GM12878 (cell line): ENCODE measurements at regions not wholly inside any gene's neighbourhood (a gene's known extent, or its start where the extent isn't known, plus 50 kb on each side); places are given as distances from the start of the nearest gene placed in this dataset.

Experiments used
- ATAC-seq: fragments of 200-7000 bp; cut with Tn5 transposase; 3 replicates; pipeline ENCODE4 v1.9.1; 2020; ENCODE audit warnings: mild to moderate bottlenecking, moderate library complexity
- BruUV-seq: library from RNA; stranded (reverse); fragments of 400-500 nt; replicated peaks from 2 replicates; lab custom pipeline; 2021; lab: Mats Ljungman, UMichigan
- CTCF ChIA-PET: fragments of 300-600 bp; sonication (Branson Sonifier 250); formaldehyde crosslinking; extraction: SDS; loops from one replicate; lab custom pipeline; 2021; ENCODE audit warnings: inconsistent platforms; lab: Yijun Ruan, JAX
- POLR2A ChIA-PET: fragments of 350-600 bp; formaldehyde crosslinking; extraction: SDS; loops from one replicate; lab custom pipeline; 2021; ENCODE audit warnings: inconsistent platforms; lab: Charles Lee
- RAD21 ChIA-PET: fragments of 300-600 bp; sonication (Branson Sonifier 250); formaldehyde crosslinking; loops from one replicate; lab custom pipeline; 2023; ENCODE audit warnings: antibody characterized with exemption; ENCODE audit not compliant: unreplicated experiment; lab: Charles Lee
- SMC1A ChIA-PET: fragments of 300-600 bp; sonication (Branson Sonifier 250); formaldehyde crosslinking; loops from one replicate; lab custom pipeline; 2023; ENCODE audit not compliant: unreplicated experiment, uncharacterized antibody; lab: Charles Lee
- DNase-seq: peaks from one replicate; pipeline ENCODE4 v3.0.0-alpha.2; 2011; ENCODE audit warnings: low read depth, low spot score
- FAIRE-seq: peaks from 3 replicates; lab custom pipeline; 2011; peaks lifted over from hg19 to GRCh38; lab: Jason Lieb, UNC
- H2AFZ ChIP-seq: 2 replicates; pipeline ENCODE4 v1.6.0; 2011; ENCODE audit warnings: low read depth, low read length, control low read depth; ENCODE audit not compliant: control insufficient read depth
- H3K27ac ChIP-seq: 2 replicates; pipeline ENCODE4 v1.5.1; 2011; ENCODE audit warnings: control low read depth; ENCODE audit not compliant: control insufficient read depth, insufficient read depth
- H3K27me3 ChIP-seq, 2 experiments: replicated peaks in 1 of 2; 2 replicates each; pipeline versions ENCODE4 v1.6.0 to v1.6.1; 2011; ENCODE audit warnings: low read length in 1 of 2; ENCODE audit not compliant: control insufficient read depth in 2 of 2, insufficient read depth in 2 of 2
- H3K36me3 ChIP-seq, 2 experiments: 2 replicates each; pipeline ENCODE4 v1.5.1; 2011; ENCODE audit warnings: low read length in 1 of 2; ENCODE audit not compliant: control insufficient read depth in 2 of 2, insufficient read depth in 2 of 2
- H3K4me1 ChIP-seq: 2 replicates; pipeline ENCODE4 v1.6.1; 2011; ENCODE audit warnings: mild to moderate bottlenecking, low read length, moderate library complexity, mixed read lengths; ENCODE audit not compliant: control insufficient read depth, insufficient read depth
- H3K4me2 ChIP-seq: 2 replicates; pipeline ENCODE4 v1.6.0; 2011; ENCODE audit warnings: control low read depth; ENCODE audit not compliant: control insufficient read depth, insufficient read depth
- H3K4me3 ChIP-seq: fragments of 200-600 bp; sonication (generic); 2 replicates; pipeline ENCODE4 v1.5.1; 2016
- H3K79me2 ChIP-seq: 2 replicates; pipeline ENCODE4 v1.6.0; 2011; ENCODE audit warnings: low read length; ENCODE audit not compliant: control insufficient read depth, insufficient read depth
- H3K9ac ChIP-seq: 2 replicates; pipeline ENCODE4 v1.8.0; 2011; ENCODE audit warnings: low read length, control low read depth, mixed read lengths; ENCODE audit not compliant: control insufficient read depth, insufficient read depth
- H3K9me3 ChIP-seq: replicated peaks from 3 replicates; pipeline ENCODE4 v1.5.1; 2011; ENCODE audit warnings: mild to moderate bottlenecking, low read length; ENCODE audit not compliant: control insufficient read depth, insufficient read depth
- H4K20me1 ChIP-seq: 2 replicates; pipeline ENCODE4 v1.6.0; 2011; ENCODE audit not compliant: control insufficient read depth, insufficient read depth
- CBX3 ChIP-seq: fragments of 200-600 bp; sonication (generic); IDR thresholded peaks from 2 replicates; pipeline ENCODE4 v1.6.1; 2016; ENCODE audit warnings: low read depth, borderline replicate concordance
- CTCF ChIP-seq, 3 experiments: IDR thresholded peaks in 2 of 3; conservative IDR thresholded peaks in 1 of 3; 2 replicates each; pipeline ENCODE4 v1.5.1; 2011; ENCODE audit warnings: low read depth in 3 of 3, low read length in 3 of 3, mild to moderate bottlenecking in 3 of 3, control low read depth in 2 of 3, moderate library complexity in 2 of 3, inconsistent platforms in 1 of 3, mixed read lengths in 1 of 3; ENCODE audit not compliant: control insufficient read depth in 2 of 3, insufficient read depth in 1 of 3; ENCODE audit errors: extremely low read depth in 1 of 3
- ETV6 ChIP-seq, 2 experiments: fragments of 450-650 bp in 1 of 2; IDR thresholded peaks in 1 of 2; conservative IDR thresholded peaks in 1 of 2; 2 replicates each; pipeline ENCODE4 v1.6.1; 2014; ENCODE audit warnings: antibody characterized with exemption in 1 of 2, borderline replicate concordance in 1 of 2, low read depth in 1 of 2, mild to moderate bottlenecking in 1 of 2, moderate library complexity in 1 of 2
- HDGF ChIP-seq: fragments of 450-650 bp; IDR thresholded peaks from 2 replicates; pipeline ENCODE4 v1.6.1; 2016; ENCODE audit warnings: antibody characterized with exemption
- IKZF1 ChIP-seq: fragments of 450-650 bp; conservative IDR thresholded peaks from 2 replicates; pipeline ENCODE4 v1.6.1; 2017; ENCODE audit warnings: antibody characterized with exemption, mild to moderate bottlenecking
- KLF5 ChIP-seq: fragments of 450-650 bp; IDR thresholded peaks from 2 replicates; pipeline ENCODE4 v1.6.1; 2014; ENCODE audit warnings: mild to moderate bottlenecking; ENCODE audit not compliant: partially characterized antibody
- MAX ChIP-seq: IDR thresholded peaks from 2 replicates; pipeline ENCODE4 v1.6.1; 2012; ENCODE audit warnings: low read depth, low read length, improper control_type of control experiment
- MEF2A ChIP-seq: IDR thresholded peaks from 2 replicates; pipeline ENCODE4 v1.6.1; 2011; ENCODE audit warnings: low read depth, mild to moderate bottlenecking, low read length, moderate library complexity; ENCODE audit not compliant: insufficient read depth
- MTA2 ChIP-seq: fragments of 450-650 bp; IDR thresholded peaks from 2 replicates; pipeline ENCODE4 v1.6.1; 2016; ENCODE audit warnings: low read depth, mild to moderate bottlenecking, moderate library complexity
- MYC ChIP-seq: IDR thresholded peaks from 2 replicates; pipeline ENCODE4 v1.6.1; 2011; ENCODE audit warnings: mild to moderate bottlenecking, low read length, moderate library complexity, inconsistent platforms; ENCODE audit not compliant: insufficient read depth, insufficient replicate concordance, insufficient read length, severe bottlenecking
- NFIC ChIP-seq: IDR thresholded peaks from 2 replicates; pipeline ENCODE4 v1.6.1; 2012; ENCODE audit warnings: low read depth, mild to moderate bottlenecking, inconsistent platforms, low read length, moderate library complexity
- POLR2A ChIP-seq: IDR thresholded peaks from 2 replicates; pipeline ENCODE4 v1.6.1; 2011; ENCODE audit warnings: low read depth, mild to moderate bottlenecking, low read length
- POLR2AphosphoS2 ChIP-seq: IDR thresholded peaks from 2 replicates; pipeline ENCODE4 v1.6.1; 2011; ENCODE audit warnings: low read depth, mild to moderate bottlenecking, low read length, improper control_type of control experiment, moderate library complexity
- RCOR1 ChIP-seq: conservative IDR thresholded peaks from 2 replicates; pipeline ENCODE4 v1.6.1; 2012; ENCODE audit warnings: low read depth, low read length, improper control_type of control experiment
- SIN3A ChIP-seq: IDR thresholded peaks from 2 replicates; pipeline ENCODE4 v1.6.1; 2012; ENCODE audit warnings: low read depth, low read length, improper control_type of control experiment
- SMC3 ChIP-seq: IDR thresholded peaks from 2 replicates; pipeline ENCODE4 v1.6.1; 2011; ENCODE audit warnings: low read length, improper control_type of control experiment, borderline replicate concordance
- SPI1 ChIP-seq: IDR thresholded peaks from 2 replicates; pipeline ENCODE4 v1.6.1; 2011; ENCODE audit warnings: low read depth, mild to moderate bottlenecking, low read length, moderate library complexity, borderline replicate concordance; ENCODE audit not compliant: insufficient read depth
- STAT3 ChIP-seq: IDR thresholded peaks from 2 replicates; pipeline ENCODE4 v1.6.1; 2011; ENCODE audit warnings: low read depth, low read length, improper control_type of control experiment
- WGBS: methylation state at CpG from one replicate; pipeline ENCODE4 v1.1.6; 2016; ENCODE audit warnings: low lambda C conversion rate; ENCODE audit not compliant: insufficient replicate concordance, insufficient coverage; ENCODE audit errors: missing lambda C conversion rate; 5-methylcytosine and 5-hydroxymethylcytosine counted together
- in situ Hi-C: fragments of 300-500 bp; cut with MboI; formaldehyde crosslinking; loops from 9 replicates; pipeline ENCODE4 v1.14.3; 2018; ENCODE audit warnings: mixed read lengths
- intact Hi-C: fragments of 100-400 bp; cut with micrococcal nuclease; formaldehyde crosslinking; loops from one replicate; pipeline ENCODE4 v1.14.2; 2022; ENCODE audit not compliant: unreplicated experiment
- TF ChIP-seq, protein P1 (sequence below): fragments of 450-650 bp; formaldehyde crosslinking; IDR thresholded peaks from 2 replicates; pipeline ENCODE4 v1.4.0; 2020; ENCODE audit warnings: mild to moderate bottlenecking, moderate library complexity

- no peak for TF ChIP-seq SIN3A
- TF ChIP-seq CTCF (IDR thresholded peaks at IDR 0.05 in 2 of 3, conservative IDR thresholded peaks at IDR 0.05 in 1 of 3; ENCODE audit: control insufficient read depth in 2 of 3, extremely low read depth in 1 of 3, insufficient read depth in 1 of 3, low read depth in 3 of 3, low read length in 3 of 3) = no peak
- TF ChIP-seq RCOR1 = no peak
- no peak for TF ChIP-seq NFIC
- TF ChIP-seq IKZF1 = no peak
- TF ChIP-seq STAT3 = no peak
Measured at GRCh38 chr16:76176616-76177015, 100.6 kb upstream of the CNTNAP4 start (continued).

DNA sequence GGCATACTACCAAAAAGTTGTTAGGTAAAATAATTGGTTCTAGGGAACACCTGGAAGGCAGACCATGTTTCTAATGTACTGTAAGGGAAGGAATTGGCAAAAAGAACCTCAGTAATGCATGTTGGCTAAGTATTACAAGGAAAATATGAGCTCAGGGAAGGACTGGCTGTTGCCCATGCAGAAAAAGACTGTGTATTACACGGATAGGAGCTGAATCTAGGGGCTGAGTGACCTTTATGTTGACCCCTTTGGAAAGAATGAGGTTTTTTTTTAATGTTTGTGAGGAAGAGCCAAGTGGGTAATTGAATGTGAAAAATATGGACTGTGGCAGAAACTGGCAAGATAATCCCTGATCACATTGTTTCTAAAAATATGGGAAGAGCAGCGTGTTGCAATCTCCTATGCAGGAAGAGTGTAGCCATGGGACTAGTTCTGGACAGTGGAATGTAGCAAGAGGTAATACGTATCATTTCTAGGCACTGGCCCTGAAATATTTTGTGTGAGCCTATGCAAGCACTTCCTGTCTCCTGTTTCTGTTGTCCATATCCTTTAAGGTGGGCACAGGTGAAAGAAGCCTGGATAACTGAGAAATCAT, 95.1 kb upstream of the CNTNAP4 start:
- intact Hi-C loops (no loop called here), in situ Hi-C loops (no loop called here)
- H3K36me3 ChIP-seq = no peaks in the 10 kb centered on the region
- ChIA-PET SMC1A (no interaction called here), POLR2A (no interaction called here), CTCF (no interaction called here), RAD21 (no interaction called here)
- FAIRE-seq = no peak
- no peak for ATAC-seq
- H3K79me2 ChIP-seq = no peaks in the 10 kb centered on the region
- 2% methylated on average over 3 of the region's 3 CpGs for WGBS
- H4K20me1 ChIP-seq = no peaks in the 10 kb centered on the region
- no peaks in the 10 kb centered on the region for H3K27me3 ChIP-seq
- H3K4me2 ChIP-seq = no peak overlapping the region
- no peaks in the 10 kb centered on the region for H3K4me1 ChIP-seq
- DNase-seq = no peak
- no peaks in the 10 kb centered on the region for H3K9me3 ChIP-seq
- H2AFZ ChIP-seq = no peak overlapping the region
- BruUV-seq = no TSS peak
- H3K9ac ChIP-seq = no peak overlapping the region
- no peak overlapping the region for H3K4me3 ChIP-seq
- H3K27ac ChIP-seq = no peak overlapping the region
- TF ChIP-seq SMC3 = no peak
- no peak for TF ChIP-seq KLF5
- TF ChIP-seq POLR2AphosphoS2 = no peak
- TF ChIP-seq MYC = no peak
- TF ChIP-seq ETV6 (conservative IDR thresholded peaks at IDR 0.05 in 1 of 2, IDR thresholded peaks at IDR 0.05 in 1 of 2; ENCODE audit: borderline replicate concordance in 1 of 2, low read depth in 1 of 2) = no peak
- TF ChIP-seq, protein P1, sequence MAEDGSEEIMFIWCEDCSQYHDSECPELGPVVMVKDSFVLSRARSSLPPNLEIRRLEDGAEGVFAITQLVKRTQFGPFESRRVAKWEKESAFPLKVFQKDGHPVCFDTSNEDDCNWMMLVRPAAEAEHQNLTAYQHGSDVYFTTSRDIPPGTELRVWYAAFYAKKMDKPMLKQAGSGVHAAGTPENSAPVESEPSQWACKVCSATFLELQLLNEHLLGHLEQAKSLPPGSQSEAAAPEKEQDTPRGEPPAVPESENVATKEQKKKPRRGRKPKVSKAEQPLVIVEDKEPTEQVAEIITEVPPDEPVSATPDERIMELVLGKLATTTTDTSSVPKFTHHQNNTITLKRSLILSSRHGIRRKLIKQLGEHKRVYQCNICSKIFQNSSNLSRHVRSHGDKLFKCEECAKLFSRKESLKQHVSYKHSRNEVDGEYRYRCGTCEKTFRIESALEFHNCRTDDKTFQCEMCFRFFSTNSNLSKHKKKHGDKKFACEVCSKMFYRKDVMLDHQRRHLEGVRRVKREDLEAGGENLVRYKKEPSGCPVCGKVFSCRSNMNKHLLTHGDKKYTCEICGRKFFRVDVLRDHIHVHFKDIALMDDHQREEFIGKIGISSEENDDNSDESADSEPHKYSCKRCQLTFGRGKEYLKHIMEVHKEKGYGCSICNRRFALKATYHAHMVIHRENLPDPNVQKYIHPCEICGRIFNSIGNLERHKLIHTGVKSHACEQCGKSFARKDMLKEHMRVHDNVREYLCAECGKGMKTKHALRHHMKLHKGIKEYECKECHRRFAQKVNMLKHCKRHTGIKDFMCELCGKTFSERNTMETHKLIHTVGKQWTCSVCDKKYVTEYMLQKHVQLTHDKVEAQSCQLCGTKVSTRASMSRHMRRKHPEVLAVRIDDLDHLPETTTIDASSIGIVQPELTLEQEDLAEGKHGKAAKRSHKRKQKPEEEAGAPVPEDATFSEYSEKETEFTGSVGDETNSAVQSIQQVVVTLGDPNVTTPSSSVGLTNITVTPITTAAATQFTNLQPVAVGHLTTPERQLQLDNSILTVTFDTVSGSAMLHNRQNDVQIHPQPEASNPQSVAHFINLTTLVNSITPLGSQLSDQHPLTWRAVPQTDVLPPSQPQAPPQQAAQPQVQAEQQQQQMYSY (CRISPR knock-in tag) = no peak
- no peak for TF ChIP-seq MAX
- TF ChIP-seq MTA2 = no peak
- TF ChIP-seq HDGF = no peak
- no peak for TF ChIP-seq SPI1
- no peak for TF ChIP-seq MEF2A
- no peak for TF ChIP-seq CBX3
- TF ChIP-seq POLR2A = no peak
